A549 (cell line): ENCODE measurements at regions not wholly inside any gene's neighbourhood (a gene's known extent, or its start where the extent isn't known, plus 50 kb on each side); places are given as distances from the start of the nearest gene placed in this dataset.

ENCODE experiments used
- BHLHE40 ChIP-seq: IDR thresholded peaks from 2 replicates; pipeline ENCODE4 v1.6.1; 2012; ENCODE audit warnings: low read depth, low read length, inconsistent platforms
- CTCF ChIP-seq: fragments of >200 bp; sonication (Bioruptor Twin); formaldehyde crosslinking; IDR thresholded peaks from 3 replicates; pipeline ENCODE4 v1.5.1; 2016
- ESRRA ChIP-seq: fragments of 150-350 bp; IDR thresholded peaks from 2 replicates; pipeline ENCODE4 v1.6.1; 2014; ENCODE audit warnings: mild to moderate bottlenecking, low read length, borderline replicate concordance
- KDM1A ChIP-seq: fragments of 200-600 bp; sonication (generic); IDR thresholded peaks from 2 replicates; pipeline ENCODE4 v1.6.1; 2016; ENCODE audit warnings: low read depth, mild to moderate bottlenecking
- MAFK ChIP-seq: fragments of 450-650 bp; IDR thresholded peaks from 2 replicates; pipeline ENCODE4 v1.6.1; 2014; ENCODE audit not compliant: partially characterized antibody
- POLR2A ChIP-seq: IDR thresholded peaks from 2 replicates; pipeline ENCODE4 v1.6.1; 2012; ENCODE audit warnings: mild to moderate bottlenecking, low read length
- SREBF2 ChIP-seq: fragments of 450-650 bp; IDR thresholded peaks from 2 replicates; pipeline ENCODE4 v1.6.1; 2014; ENCODE audit warnings: mild to moderate bottlenecking, moderate library complexity

GRCh38 chr4:13876131-13876530, 248.6 kb upstream of the BOD1L1 start:
- no peak for TF ChIP-seq SREBF2
- TF ChIP-seq KDM1A = no peak
- TF ChIP-seq ESRRA = no peak
- TF ChIP-seq CTCF = no peak
- no peak for TF ChIP-seq MAFK
- TF ChIP-seq POLR2A = no peak
- no peak for TF ChIP-seq BHLHE40
